ENCODE measurements at regions not wholly inside any gene's neighbourhood (a gene's known extent, or its start where the extent isn't known, plus 50 kb on each side); places are given as distances from the start of the nearest gene placed in this dataset.

GRCh38 chr1:56062625-56063024 lies 516.7 kb downstream of the PLPP3 start:
- DNase-seq: no peak

- no peak for DNase-seq
These were observed 517.5 kb downstream of the PLPP3 start for GRCh38 chr1:56061824-56062223.

GRCh38 chr1:56060906-56061305 lies 518.5 kb downstream of the PLPP3 start:
- no peak for DNase-seq

- no peak for DNase-seq
These were observed 521.6 kb downstream of the PLPP3 start for GRCh38 chr1:56057466-56058405.

GRCh38 chr1:56056438-56057287 lies 522.7 kb downstream of the PLPP3 start:
- no peak for DNase-seq

GRCh38 chr1:56054959-56055358 lies 524.4 kb downstream of the PLPP3 start:
- no peak for DNase-seq

- DNase-seq: no peak
These were observed 527.3 kb downstream of the PLPP3 start for GRCh38 chr1:56052041-56052440.

GRCh38 chr1:56050911-56051310 lies 528.5 kb downstream of the PLPP3 start:
- no peak for DNase-seq

GRCh38 chr1:56045477-56045876 lies 533.9 kb downstream of the PLPP3 start:
- no peak for DNase-seq

GRCh38 chr1:56045062-56045461 lies 534.3 kb downstream of the PLPP3 start:
- no peak for DNase-seq

GRCh38 chr1:56036479-56036878 lies 542.9 kb downstream of the PLPP3 start:
- no peak for DNase-seq

GRCh38 chr1:56034847-56035481 lies 544.4 kb downstream of the PLPP3 start:
- no peak for DNase-seq

GRCh38 chr1:56034222-56034621 lies 545.1 kb downstream of the PLPP3 start:
- DNase-seq: no peak

GRCh38 chr1:56033321-56034037 lies 545.9 kb downstream of the PLPP3 start:
- no peak for DNase-seq

GRCh38 chr1:56032096-56032676 lies 547.2 kb downstream of the PLPP3 start:
- no peak for DNase-seq

GRCh38 chr1:56031001-56031400 lies 548.4 kb downstream of the PLPP3 start:
- DNase-seq: no peak

- DNase-seq: no peak
These were observed 549.9 kb downstream of the PLPP3 start for GRCh38 chr1:56029319-56030003.

GRCh38 chr1:56028911-56029310 lies 550.5 kb downstream of the PLPP3 start:
- DNase-seq: no peak

- DNase-seq: no peak
These were observed 551.1 kb downstream of the PLPP3 start for GRCh38 chr1:56028244-56028643.

GRCh38 chr1:56025942-56026341 lies 553.4 kb downstream of the PLPP3 start:
- DNase-seq: no peak

- DNase-seq: no peak
These were observed 555.2 kb downstream of the PLPP3 start for GRCh38 chr1:56024155-56024554.

- DNase-seq: no peak
These were observed 559.4 kb downstream of the PLPP3 start for GRCh38 chr1:56019922-56020321.
